GM21423 (cell line): ENCODE measurements at regions not wholly inside any gene's neighbourhood (a gene's known extent, or its start where the extent isn't known, plus 50 kb on each side); places are given as distances from the start of the nearest gene placed in this dataset.
"Not testable (repeated sequence)": the region's sequence is repeated elsewhere in the genome, so short reads cannot be mapped to it uniquely, and the experiment has no call there.

Experiments used
- ATAC-seq: cut with Tn5 transposase; IDR thresholded peaks from one replicate; pipeline ENCODE4 v1.9.1; 2021; ENCODE audit warnings: mild to moderate bottlenecking, moderate library complexity; ENCODE audit not compliant: unreplicated experiment

DNA sequence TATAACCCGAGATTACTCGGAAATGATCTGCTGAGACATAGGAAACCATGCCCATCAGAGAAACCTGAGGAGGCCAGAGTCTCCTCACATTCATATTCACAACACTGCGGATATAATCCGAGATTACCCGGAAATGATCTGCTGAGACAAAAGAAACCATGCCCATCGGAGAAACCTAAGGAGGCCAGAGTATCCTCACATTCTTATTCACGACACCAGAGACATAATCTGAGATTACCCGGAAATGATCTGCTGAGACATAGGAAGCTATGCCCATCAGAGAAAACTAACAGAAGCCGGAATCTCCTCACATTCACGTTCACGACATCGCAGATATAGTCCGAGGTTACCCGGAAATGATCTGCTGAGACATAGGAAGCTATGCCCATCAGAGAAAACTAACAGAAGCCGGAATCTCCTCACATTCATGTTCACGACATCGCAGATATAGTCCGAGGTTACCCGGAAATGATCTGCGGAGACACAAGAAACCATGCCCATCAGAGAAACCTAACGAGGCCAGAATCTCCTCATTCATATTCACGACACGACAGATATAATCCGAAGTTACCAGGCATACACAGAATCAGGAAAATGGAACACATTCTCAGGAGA is 422.3 kb upstream of the AKR1E2 start:
- ATAC-seq: no peak

DNA sequence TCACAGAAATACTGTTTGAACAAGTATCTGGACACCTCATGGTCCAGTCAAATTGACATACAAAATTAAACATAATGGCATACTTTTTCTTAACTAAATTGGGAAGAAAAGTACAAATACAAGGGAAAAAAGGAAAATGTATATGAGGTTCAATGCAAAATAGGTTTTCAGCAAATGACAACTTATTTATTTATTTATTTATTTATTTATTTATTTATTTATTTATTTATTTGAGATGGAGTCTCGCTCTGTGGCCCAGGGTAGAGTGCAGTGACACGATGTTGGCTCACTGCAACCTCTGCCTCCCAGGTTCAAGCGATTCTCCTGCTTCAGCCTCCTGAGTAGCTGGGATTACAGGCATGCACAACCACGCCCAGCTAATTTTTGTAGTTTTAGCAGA is 424.9 kb upstream of the AKR1E2 start:
- ATAC-seq: not testable (repeated sequence)

DNA sequence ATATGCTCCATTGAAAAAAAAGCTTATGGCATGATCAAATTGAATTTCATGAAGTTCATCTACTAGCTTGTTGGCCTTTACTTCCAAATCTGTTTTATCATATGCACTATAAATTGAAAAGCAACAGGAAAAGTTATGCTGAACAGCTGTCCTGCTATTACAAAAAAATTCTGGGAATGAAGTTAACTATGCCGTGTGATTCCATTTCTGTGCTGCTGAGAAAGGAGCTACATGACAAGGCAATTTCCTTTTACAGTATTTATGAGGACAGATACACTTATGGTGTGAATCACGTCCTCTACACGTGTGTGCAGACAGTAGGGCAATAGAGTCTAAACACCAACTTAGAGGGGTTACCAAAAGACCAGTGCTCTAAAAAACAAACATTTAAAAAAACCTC is 426.5 kb upstream of the AKR1E2 start:
- no peak for ATAC-seq

DNA sequence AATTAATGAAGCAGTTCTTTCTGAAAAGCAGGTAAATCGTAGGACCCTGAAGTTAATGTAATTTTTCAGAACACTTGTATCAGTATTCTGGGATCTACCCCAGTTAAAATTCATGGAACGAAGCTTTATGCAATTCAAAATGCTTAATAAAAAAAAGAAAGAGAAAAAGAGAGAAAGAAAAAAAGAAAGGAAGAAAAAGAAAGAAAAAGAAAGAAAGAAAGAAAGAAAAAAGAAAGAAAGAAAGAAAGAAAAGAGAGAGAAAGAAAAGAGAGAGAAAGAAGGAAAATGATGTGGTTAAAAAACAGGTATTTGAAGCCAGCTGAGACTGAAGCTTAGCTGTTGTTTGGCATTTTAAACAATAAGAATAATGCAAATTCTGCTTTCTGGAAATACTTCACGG is 427.4 kb upstream of the AKR1E2 start:
- no peak for ATAC-seq

DNA sequence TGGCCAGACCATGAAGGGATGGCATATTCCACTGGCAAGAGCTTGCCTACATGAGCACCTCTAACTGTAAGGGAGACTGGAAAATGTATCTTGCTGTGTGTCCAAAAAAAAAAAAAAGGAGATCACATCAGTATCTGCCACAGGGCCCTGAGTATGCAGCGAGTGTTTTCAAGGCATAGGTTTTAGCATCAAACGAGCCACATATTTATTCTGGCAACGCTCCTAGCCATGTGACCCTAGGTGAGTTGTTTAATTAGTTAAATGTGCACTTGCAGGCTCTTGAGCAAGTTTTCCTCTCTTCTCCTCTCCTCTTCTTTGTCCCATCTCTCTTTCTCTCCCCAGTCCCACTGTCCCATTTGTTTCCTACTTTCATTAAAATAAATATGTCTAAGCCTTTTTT is 428.7 kb upstream of the AKR1E2 start:
- ATAC-seq: no peak

DNA sequence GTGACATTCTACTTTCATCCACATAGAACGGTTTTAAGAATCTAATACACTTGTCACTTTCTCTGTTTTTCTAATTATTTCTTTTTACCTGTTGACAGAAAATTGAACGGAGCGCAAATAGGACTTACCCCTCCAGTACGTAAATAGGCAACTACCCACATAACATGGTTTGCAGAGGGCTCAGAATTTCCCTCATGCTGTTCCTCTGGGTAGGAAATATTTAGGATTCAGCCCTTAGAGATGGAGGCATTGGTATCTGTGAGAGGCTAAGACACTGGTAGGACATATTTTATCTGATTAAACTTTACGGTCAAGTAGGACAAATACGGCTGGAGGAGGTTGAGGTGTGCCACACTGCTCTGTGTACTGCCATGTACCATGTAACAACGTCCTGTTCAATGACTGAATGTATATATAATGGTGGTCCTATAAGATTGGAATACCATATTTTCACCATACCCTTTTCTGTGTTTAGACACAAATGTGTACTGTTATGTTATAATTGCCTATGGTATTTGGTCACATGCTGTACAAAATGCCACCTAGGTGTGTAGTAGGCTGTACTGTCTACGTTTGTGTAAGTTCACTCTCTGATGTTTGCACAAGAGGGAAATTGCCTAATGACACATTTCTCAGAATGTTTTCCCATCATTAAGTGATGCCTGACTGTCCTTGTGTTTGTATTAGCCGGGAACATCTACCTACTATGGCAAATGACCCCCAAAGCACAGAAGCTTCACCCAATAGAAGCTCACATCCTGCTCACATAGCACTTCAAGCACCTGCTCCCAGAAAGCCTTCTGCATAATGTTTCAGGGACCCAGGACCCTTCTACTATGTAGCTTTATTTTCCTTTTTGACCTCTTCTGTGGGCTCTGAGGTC is 429.4 kb upstream of the AKR1E2 start:
- no peak for ATAC-seq

DNA sequence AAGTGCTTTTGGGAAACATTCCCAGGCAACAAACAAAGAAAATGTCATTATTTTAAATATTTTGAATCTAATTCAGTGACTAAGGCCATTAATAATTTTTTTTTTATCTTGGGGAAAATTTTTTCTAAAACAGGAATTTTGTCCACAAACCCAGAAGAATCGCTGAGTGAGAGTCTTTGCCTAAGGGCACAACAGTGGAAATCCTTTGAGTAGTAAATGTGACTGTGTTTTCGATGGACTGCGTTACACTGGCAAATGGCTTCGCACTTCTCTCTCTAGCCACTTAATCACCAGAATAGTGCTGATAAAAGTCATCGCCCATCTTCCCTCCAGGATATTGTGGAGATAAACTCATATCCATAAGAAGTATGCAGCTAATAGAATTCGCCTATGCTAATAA is 430.3 kb upstream of the AKR1E2 start:
- no peak for ATAC-seq

DNA sequence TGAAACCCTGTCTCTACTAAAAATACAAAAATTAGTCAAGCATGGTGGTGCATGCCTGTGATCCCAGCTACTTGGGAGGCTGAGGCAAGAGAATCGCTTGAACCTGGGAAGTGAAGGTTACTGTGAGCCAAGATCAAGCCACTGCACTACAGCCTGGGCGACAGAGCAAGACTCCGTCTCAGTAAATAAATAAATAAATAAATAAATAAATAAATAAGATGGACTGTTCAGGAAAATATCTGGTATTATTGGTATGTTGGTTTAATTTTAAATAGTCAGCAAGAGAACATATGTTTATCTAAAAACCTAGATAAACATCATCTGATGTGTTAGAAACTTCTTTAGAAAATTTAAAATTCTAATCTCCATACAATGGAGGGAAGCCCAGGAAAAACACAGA is 431.6 kb upstream of the AKR1E2 start:
- not testable (repeated sequence) for ATAC-seq

DNA sequence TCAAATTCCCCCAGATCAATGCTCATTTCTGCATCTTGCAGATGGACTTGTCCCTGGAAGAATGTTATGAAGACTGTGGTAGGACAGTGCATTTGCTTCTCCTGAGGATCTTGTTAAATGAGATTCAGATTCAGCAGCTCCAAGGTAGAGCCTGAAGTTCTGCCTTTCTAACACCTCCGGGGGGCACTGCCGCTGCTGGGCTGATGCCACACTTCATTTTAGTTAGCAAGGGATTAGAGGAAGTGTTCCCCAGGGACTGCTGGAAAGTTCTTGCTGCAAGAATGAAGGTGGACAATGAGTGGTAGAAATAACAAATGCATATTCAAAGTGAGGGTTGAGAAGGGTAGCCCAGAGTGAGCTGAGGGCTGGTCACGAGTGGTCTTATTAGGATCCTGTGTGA is 434.3 kb upstream of the AKR1E2 start:
- ATAC-seq: no peak

DNA sequence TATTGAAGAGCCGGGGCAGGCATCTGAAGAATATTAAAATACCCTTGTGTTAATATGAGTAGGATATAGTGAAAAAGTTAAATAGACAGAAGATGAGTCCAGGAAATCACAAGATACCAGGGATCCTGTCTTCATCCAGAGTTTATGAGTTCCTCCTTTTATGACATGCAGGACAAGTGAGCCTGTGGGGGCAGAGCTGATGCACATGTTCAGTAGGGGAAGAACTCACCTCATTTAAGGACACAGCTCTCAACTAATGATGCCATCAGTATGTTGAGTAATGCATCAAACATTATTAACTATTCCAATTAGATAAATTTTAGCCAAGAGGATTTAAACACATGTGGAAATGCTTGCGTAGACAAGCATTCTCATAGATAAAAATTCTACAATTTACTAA is 435.8 kb upstream of the AKR1E2 start:
- no peak for ATAC-seq

DNA sequence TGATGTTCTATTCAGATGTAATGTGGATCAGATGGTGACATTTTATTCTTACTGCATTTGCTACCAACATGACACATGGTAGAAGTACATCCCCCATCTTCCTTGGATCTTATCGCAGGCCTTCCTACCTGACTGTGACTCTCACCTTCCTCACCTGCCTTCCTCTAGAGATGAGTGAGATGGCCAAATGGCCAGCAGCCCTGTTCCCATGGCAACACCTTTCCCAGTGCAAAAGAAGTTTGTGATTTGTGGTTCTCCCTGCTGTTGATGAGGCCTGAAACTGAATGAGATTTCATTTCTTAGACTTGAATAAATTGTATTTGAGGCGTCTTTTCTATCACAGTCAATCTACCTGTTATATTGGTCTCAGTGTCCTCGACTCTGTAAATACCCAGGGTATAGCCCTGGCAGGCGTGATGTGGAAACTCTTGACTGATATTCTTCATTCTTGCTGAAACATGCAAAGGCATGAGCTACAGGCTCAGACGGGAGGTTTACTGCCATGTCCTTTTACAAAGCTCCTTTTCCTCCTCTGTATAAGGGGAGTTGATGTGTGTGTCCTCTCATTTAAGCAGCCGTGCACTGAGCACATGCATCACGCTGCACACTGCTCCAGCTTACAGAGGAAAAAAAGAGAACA is 440.7 kb upstream of the AKR1E2 start:
- no peak for ATAC-seq

DNA sequence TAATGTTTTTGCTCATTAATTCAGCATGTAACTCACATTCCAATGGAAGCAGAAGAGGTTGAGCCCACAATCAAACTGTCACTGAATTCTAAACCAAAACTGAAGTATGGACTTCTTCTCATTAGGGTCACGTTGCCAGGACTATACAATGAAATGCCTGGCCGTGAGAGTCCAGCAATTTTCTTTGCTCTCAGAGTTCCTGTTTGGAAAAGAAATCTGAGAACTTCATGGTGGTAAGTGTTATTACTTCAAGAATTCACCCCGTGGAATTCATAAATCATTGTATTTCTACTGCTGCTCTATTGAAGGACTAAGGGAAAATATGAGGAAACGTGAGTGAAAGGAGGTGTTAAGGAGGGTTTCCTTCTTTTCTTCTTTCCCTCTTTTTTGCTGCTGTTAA is 441.8 kb upstream of the AKR1E2 start:
- no peak for ATAC-seq

DNA sequence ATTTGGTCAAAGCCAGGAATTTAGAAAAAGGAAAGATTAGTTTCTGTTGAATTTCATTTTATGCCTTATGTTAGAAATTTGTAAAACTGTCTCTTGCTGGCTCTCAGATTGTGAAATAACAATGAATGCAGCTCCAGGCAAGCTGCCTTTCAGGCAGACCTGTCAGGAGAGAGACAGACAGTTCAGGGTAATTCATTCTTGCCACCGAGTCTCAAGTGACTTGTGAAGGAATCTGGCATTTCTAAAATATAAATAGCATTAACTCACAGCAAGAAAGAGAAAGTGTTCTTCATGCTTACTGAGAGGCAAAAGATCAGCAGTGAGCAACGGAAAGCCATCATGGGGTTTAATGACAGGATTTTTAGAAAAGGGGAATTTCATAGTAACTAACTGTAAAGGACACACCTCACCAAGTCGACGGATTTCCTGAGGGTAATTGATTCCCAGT is 442.3 kb upstream of the AKR1E2 start:
- no peak for ATAC-seq

DNA sequence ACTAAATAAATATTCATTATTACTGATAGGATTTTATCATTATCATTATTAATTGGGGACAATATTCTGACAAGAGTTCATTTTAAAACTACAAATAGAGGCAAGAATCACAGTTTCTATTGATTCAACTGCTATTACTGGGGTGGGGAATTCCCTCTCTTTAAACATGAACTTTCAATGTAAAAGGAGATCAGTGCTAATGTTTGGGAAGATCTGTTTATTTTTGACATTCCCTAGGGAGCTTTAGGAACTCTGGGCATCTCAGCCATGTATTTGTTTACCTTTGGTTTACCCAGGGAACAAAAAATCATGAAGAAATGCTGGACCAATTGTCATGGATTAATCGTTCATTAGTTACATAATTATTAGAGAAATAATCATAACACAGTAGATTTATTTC is 443.2 kb upstream of the AKR1E2 start:
- no peak for ATAC-seq

DNA sequence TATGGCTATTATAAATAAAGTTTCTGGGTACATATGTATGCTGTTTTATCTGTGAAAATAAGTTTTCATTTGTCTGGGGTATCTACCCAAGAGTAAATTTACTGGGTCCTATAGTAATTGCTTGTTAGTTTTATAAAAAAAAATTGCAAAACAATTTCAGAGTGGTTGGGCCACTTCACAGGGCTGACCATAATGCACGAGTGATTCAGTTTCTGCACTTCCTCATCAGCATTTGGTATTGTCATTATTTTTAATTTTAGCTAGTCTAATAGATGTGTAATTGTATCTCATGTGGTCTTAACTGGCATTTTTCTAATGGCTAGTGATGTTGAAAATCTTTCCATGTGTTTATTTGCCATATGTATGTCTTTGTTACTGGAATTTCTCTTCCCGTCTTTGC is 452.4 kb upstream of the AKR1E2 start:
- no peak for ATAC-seq

DNA sequence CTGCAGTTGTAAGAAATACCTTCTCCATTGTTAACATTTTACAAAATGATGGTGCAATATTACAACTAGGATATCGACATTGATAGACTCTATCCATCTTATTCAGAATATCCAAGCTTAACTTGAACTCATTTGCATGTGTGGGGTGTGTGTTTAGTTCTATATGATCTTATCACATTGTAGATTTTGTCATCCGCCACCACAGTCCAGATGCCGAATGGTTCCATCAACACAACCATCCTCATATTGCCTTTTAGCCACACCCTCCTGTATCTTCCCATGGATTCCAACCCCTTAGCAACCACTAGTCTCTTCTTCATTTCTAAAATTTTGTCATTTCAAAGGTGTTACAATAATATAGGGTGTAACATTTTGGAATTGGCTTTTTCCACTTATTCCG is 452.9 kb upstream of the AKR1E2 start:
- no peak for ATAC-seq

DNA sequence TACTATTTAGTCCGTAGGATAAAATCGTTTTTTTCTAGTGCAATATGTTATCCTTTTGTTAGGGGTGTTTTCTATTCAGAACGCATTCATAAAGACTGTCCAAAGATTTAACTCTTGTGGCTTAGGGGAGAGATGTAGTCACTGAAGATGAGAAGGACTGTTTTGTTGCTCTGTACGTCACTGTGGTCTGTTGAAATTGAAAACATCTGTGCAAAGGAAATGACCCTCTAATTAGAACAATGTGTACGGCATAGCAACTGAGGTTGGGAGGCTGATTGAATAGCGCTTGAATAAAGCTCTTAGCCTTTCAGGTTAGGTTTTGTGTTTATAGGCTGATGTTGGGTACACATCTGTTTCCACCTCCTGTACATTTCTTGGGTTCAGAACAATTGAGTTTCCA is 453.4 kb upstream of the AKR1E2 start:
- ATAC-seq: no peak

DNA sequence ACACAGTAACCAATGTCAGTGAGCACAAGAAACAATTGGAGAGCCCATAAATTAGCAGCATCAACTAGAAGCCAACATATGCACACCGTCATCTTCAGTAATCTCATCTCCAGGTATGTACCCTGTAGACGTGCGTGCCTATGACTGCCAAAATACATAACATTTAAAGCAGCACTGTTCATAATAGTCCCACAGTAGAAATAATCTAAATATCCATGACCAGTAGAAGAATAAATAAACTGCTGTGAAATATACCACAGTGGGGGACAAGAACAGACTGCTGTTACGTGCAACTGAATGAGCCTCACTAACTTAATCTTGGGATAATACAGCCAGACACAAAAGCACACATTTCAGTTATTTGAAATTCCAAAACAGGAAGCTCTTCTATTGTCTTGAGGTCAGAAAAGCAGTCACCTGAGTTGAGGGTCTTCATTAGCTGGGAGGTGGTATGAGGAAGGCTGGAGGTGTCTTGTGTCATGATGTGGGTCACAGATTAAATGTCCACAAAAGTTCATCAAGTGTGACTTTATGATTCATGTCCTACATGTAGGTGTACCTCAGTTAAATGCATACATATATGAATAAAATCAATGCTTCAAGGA is 454.2 kb upstream of the AKR1E2 start:
- no peak for ATAC-seq

DNA sequence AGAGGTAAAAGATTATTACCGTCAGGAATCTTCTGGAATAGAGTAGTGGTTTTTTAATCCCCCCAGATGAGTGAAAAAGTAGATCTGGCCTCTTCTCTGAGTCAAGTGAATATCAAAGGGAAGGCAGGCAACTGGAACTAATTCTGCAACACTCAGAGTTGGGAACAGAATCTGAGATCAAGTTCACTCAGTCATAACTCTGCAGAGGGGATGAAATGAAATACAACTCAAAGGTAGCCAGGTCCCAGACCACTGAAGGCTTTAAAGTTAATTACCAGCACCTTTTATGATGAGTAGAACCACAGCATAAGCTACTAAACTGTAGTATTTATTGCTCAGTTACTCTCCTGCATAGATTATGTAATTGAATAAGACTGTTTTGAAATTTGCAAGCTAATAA is 455.6 kb upstream of the AKR1E2 start:
- no peak for ATAC-seq

DNA sequence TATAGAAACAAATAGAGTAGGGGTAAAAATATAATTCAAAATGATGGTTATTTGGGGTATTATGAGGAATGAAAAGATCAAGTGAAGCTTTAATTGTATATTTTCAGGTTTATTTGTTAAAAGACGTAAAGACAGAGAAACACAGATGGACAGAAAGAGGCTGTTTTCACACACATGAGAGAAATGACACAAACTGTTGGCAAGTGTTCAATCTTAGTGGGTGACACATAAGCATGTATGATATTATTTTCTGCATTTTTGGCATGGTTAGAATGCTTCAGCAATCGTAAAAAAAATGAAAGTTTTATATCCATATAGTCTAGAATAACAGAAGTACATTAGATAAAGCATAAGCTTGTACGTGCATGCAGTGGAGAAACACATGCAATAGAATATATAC is 464.4 kb upstream of the AKR1E2 start:
- no peak for ATAC-seq

DNA sequence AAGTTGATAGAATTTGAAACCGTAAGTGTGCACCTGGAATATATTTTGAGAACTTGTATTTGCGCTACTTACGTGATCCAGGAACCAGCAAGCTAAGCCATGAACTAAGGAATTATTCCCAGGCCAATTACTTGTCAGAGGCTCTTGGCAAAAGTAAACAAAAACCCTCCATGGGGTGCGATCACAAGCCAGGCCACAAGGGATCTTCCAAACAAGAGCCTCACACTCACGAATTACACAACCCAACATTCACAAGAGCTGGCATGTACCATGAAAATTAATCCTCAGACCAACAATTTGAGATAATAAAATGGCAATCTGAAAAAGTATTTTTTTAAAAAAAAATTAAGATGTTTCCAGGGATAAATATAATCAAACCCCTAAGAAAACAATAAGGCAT is 467.0 kb upstream of the AKR1E2 start:
- ATAC-seq: no peak

DNA sequence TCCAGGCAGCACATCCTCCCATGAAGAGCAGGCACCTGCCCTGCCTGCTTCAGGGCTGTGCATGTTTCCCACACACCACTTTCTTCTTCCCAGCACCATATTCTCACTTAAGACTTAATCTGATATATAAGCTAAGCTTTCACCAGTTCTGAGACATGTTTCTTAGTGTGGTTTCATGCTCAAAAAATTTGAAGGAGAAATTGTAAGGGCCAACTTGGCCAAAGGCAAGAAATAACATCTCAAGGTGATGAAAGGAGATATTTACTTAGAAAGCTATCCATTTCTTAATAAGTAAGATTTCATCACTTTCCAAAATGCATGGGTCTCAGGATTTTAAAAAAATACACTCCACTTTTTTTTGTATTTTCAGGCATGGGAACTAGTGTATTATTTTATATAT is 468.1 kb upstream of the AKR1E2 start:
- ATAC-seq: no peak
